ENCODE measurements at regions not wholly inside any gene's neighbourhood (a gene's known extent, or its start where the extent isn't known, plus 50 kb on each side); places are given as distances from the start of the nearest gene placed in this dataset.

- Histone ChIP-seq H3K4me1 (peaks cover 3% of the 10 kb centered on the region; the same call in 1 of the 2 replicates), H3K9me3 (replicated peaks) (no peaks in the 10 kb centered on the region), H3K27me3 (no peaks in the 10 kb centered on the region), H3K27ac (no peak overlapping the region), H3K4me3 (no peak overlapping the region), H3K36me3 (no peaks in the 10 kb centered on the region)
- DNase-seq, result no peak
These were observed 161.7 kb downstream of the SIPA1L2 start for GRCh38 chr1:232468249-232468648.

- H3K9me3 ChIP-seq (replicated peaks), result no peaks in the 10 kb centered on the region
- H3K4me1 ChIP-seq, result 0 out of 2 replicates have a peak, but pooled peaks cover under 1% of the 10 kb centered on the region
- H3K4me3 ChIP-seq, result no peak overlapping the region
- no peak for DNase-seq
- H3K36me3 ChIP-seq, result no peaks in the 10 kb centered on the region
- no peak overlapping the region for H3K27ac ChIP-seq
- no peaks in the 10 kb centered on the region for H3K27me3 ChIP-seq
These were observed 162.7 kb downstream of the SIPA1L2 start for GRCh38 chr1:232467073-232467760.

- no peak overlapping the region for H3K4me3 ChIP-seq
These were observed 165.6 kb downstream of the SIPA1L2 start for GRCh38 chr1:232464325-232464724.

GRCh38 chr1:232463225-232463624, 166.7 kb downstream of the SIPA1L2 start:
- DNase-seq, result peak in 1 of 2 experiments; percentile 17
- Histone ChIP-seq H3K4me3 (no peak overlapping the region), H3K27ac (no peak overlapping the region), H3K9me3 (replicated peaks) (no peaks in the 10 kb centered on the region), H3K36me3 (no peaks in the 10 kb centered on the region), H3K4me1 (no peaks in the 10 kb centered on the region), H3K27me3 (no peaks in the 10 kb centered on the region)

More at GRCh38 chr1:232464325-232464724, 165.6 kb downstream of the SIPA1L2 start:
- H3K27ac ChIP-seq, result no peak overlapping the region
- no peak for DNase-seq
- H3K9me3 ChIP-seq (replicated peaks), result no peaks in the 10 kb centered on the region
- H3K4me1 ChIP-seq, result no peaks in the 10 kb centered on the region
- H3K36me3 ChIP-seq, result no peaks in the 10 kb centered on the region
- no peaks in the 10 kb centered on the region for H3K27me3 ChIP-seq

- H3K4me1 ChIP-seq, result no peaks in the 10 kb centered on the region
- no peaks in the 10 kb centered on the region for H3K36me3 ChIP-seq
- no peaks in the 10 kb centered on the region for H3K27me3 ChIP-seq
- DNase-seq, result no peak
- H3K27ac ChIP-seq, result no peak overlapping the region
- no peaks in the 10 kb centered on the region for H3K9me3 ChIP-seq (replicated peaks)
- H3K4me3 ChIP-seq, result no peak overlapping the region
These were observed 167.7 kb downstream of the SIPA1L2 start for GRCh38 chr1:232462213-232462612.

GRCh38 chr1:232459826-232460225, 170.1 kb downstream of the SIPA1L2 start:
- Histone ChIP-seq H3K9me3 (replicated peaks) (no peaks in the 10 kb centered on the region), H3K27ac (no peak overlapping the region), H3K4me1 (no peaks in the 10 kb centered on the region), H3K27me3 (no peaks in the 10 kb centered on the region), H3K4me3 (no peak overlapping the region), H3K36me3 (no peaks in the 10 kb centered on the region)
- DNase-seq, result no peak

GRCh38 chr1:232459087-232459486, 170.8 kb downstream of the SIPA1L2 start:
- no peaks in the 10 kb centered on the region for H3K36me3 ChIP-seq
- no peaks in the 10 kb centered on the region for H3K9me3 ChIP-seq (replicated peaks)
- H3K4me1 ChIP-seq, result no peaks in the 10 kb centered on the region
- no peaks in the 10 kb centered on the region for H3K27me3 ChIP-seq
- no peak overlapping the region for H3K27ac ChIP-seq
- no peak for DNase-seq
- no peak overlapping the region for H3K4me3 ChIP-seq

GRCh38 chr1:232457595-232457994, 172.3 kb downstream of the SIPA1L2 start:
- Histone ChIP-seq H3K4me1 (no peaks in the 10 kb centered on the region), H3K27ac (no peak overlapping the region), H3K27me3 (no peaks in the 10 kb centered on the region), H3K4me3 (no peak overlapping the region), H3K36me3 (no peaks in the 10 kb centered on the region), H3K9me3 (replicated peaks) (no peaks in the 10 kb centered on the region)
- DNase-seq, result no peak

- no peak for DNase-seq
- no peaks in the 10 kb centered on the region for H3K9me3 ChIP-seq (replicated peaks)
- no peaks in the 10 kb centered on the region for H3K27me3 ChIP-seq
- H3K4me3 ChIP-seq, result no peak overlapping the region
- H3K27ac ChIP-seq, result no peak overlapping the region
- no peaks in the 10 kb centered on the region for H3K36me3 ChIP-seq
- no peaks in the 10 kb centered on the region for H3K4me1 ChIP-seq
These were observed 173.2 kb downstream of the SIPA1L2 start for GRCh38 chr1:232456714-232457113.

GRCh38 chr1:232454227-232454886, 175.6 kb downstream of the SIPA1L2 start:
- DNase-seq, result no peak
- Histone ChIP-seq H3K9me3 (replicated peaks) (no peaks in the 10 kb centered on the region), H3K4me3 (no peak overlapping the region), H3K27ac (no peak overlapping the region), H3K4me1 (no peaks in the 10 kb centered on the region), H3K27me3 (no peaks in the 10 kb centered on the region), H3K36me3 (no peaks in the 10 kb centered on the region)

- no peaks in the 10 kb centered on the region for H3K4me1 ChIP-seq
- no peaks in the 10 kb centered on the region for H3K9me3 ChIP-seq (replicated peaks)
- H3K36me3 ChIP-seq, result no peaks in the 10 kb centered on the region
These were observed 177.0 kb downstream of the SIPA1L2 start for GRCh38 chr1:232452736-232453440.

GRCh38 chr1:232452117-232452516, 177.8 kb downstream of the SIPA1L2 start:
- peaks cover 3% of the 10 kb centered on the region; the same call in 1 of the 2 replicates for H3K27me3 ChIP-seq
- no peaks in the 10 kb centered on the region for H3K9me3 ChIP-seq (replicated peaks)
- DNase-seq, result no peak
- H3K4me1 ChIP-seq, result no peaks in the 10 kb centered on the region
- H3K36me3 ChIP-seq, result no peaks in the 10 kb centered on the region
- no peak overlapping the region for H3K27ac ChIP-seq
- no peak overlapping the region for H3K4me3 ChIP-seq

More at GRCh38 chr1:232452736-232453440, 177.0 kb downstream of the SIPA1L2 start:
- DNase-seq, result no peak
- Histone ChIP-seq H3K27ac (no peak overlapping the region), H3K4me3 (no peak overlapping the region), H3K27me3 (peaks cover 3% of the 10 kb centered on the region; the same call in 1 of the 2 replicates)

GRCh38 chr1:232451506-232451905, 178.4 kb downstream of the SIPA1L2 start:
- H3K9me3 ChIP-seq (replicated peaks), result no peaks in the 10 kb centered on the region
- H3K4me3 ChIP-seq, result no peak overlapping the region
- H3K27ac ChIP-seq, result no peak overlapping the region
- no peak for DNase-seq
- no peaks in the 10 kb centered on the region for H3K4me1 ChIP-seq
- H3K36me3 ChIP-seq, result no peaks in the 10 kb centered on the region
- peaks cover 3% of the 10 kb centered on the region; the same call in 1 of the 2 replicates for H3K27me3 ChIP-seq

GRCh38 chr1:232450615-232451014, 179.3 kb downstream of the SIPA1L2 start:
- H3K4me1 ChIP-seq, result no peaks in the 10 kb centered on the region
- peaks cover 3% of the 10 kb centered on the region; the same call in 1 of the 2 replicates for H3K27me3 ChIP-seq
- no peak overlapping the region for H3K27ac ChIP-seq
- no peak for DNase-seq
- no peaks in the 10 kb centered on the region for H3K9me3 ChIP-seq (replicated peaks)
- no peak overlapping the region for H3K4me3 ChIP-seq
- no peaks in the 10 kb centered on the region for H3K36me3 ChIP-seq

- Histone ChIP-seq H3K4me1 (no peaks in the 10 kb centered on the region), H3K27ac (no peak overlapping the region), H3K27me3 (peaks cover 3% of the 10 kb centered on the region), H3K9me3 (replicated peaks) (no peaks in the 10 kb centered on the region), H3K4me3 (no peak overlapping the region), H3K36me3 (no peaks in the 10 kb centered on the region)
- DNase-seq, result no peak
These were observed 182.8 kb downstream of the SIPA1L2 start for GRCh38 chr1:232447125-232447524.

Measured in SJCRH30 (cell line).